ENCODE measurements at regions not wholly inside any gene's neighbourhood (a gene's known extent, or its start where the extent isn't known, plus 50 kb on each side); places are given as distances from the start of the nearest gene placed in this dataset.

DNA sequence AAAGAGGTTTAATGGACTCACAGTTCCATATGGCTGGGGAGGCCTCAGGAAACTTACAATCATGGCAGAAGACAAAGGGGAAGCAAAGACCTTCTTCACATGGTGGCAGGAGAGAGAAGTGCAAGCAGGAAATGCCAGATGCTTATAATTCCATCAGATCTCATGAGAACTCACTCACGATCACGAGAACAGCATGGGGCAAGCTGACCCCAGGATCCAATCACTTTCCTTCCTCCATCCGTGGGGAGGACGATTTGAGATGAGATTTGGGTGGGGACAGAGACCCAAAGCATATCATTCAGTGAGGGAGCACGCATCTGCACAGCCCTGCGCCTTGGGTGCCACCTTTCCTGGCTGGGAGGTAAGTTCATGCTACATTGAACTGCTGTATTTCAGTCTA is 234.1 kb upstream of the ATP10A start:
- Histone ChIP-seq H3K36me3 (ENCODE audit: control insufficient read depth in 1 of 2, insufficient read depth in 2 of 2, low read length in 2 of 2) (peaks cover 0 to 2% of the 10 kb centered on the region in 2 experiments), H2BK12ac (ENCODE audit: low read length) (no peak overlapping the region), H3K27ac (ENCODE audit: low read depth, low read length) (no peak overlapping the region), H4K8ac (ENCODE audit: low read depth, low read length) (no peak overlapping the region), H3K4me3 (ENCODE audit: low read depth, low read length) (no peak overlapping the region), H2BK120ac (ENCODE audit: insufficient read depth, low read length, poor library complexity) (no peak overlapping the region), H3K79me1 (ENCODE audit: low read length) (no peaks in the 10 kb centered on the region), H3K79me2 (ENCODE audit: control insufficient read depth, insufficient read depth, low read length, poor library complexity) (no peaks in the 10 kb centered on the region), H3K4ac (ENCODE audit: low read depth, low read length) (no peak overlapping the region), H3K18ac (ENCODE audit: low read length) (no peak overlapping the region), H2AFZ (ENCODE audit: insufficient read depth, low read length, poor library complexity) (no peak overlapping the region), H2BK5ac (ENCODE audit: low read depth, low read length, poor library complexity) (no peak overlapping the region), H3K27me3 (ENCODE audit: insufficient read depth, low read length) (no peaks in the 10 kb centered on the region), H3K4me2 (ENCODE audit: low read length) (no peak overlapping the region), H4K12ac (ENCODE audit: low read depth, low read length) (no peak overlapping the region), H4K91ac (ENCODE audit: low read depth, low read length) (no peak overlapping the region), H3K4me1 (ENCODE audit: control insufficient read depth in 1 of 2, insufficient read depth in 2 of 2, low read length in 2 of 2) (no peaks in the 10 kb centered on the region), H3K9me3 (ENCODE audit: insufficient read depth, low read depth, low read length) (no peaks in the 10 kb centered on the region), H3K14ac (ENCODE audit: low read length) (no peak overlapping the region), H3K9ac (ENCODE audit: low read length) (no peak overlapping the region), H2AK5ac (ENCODE audit: low read length) (no peak overlapping the region), H3K23ac (ENCODE audit: low read length) (no peak overlapping the region)
- DNase-seq = no peak
- no CpG with 5 or more reads among the region's 6 CpGs for WGBS (ENCODE audit: extremely low coverage, insufficient coverage, insufficient read length)

DNA sequence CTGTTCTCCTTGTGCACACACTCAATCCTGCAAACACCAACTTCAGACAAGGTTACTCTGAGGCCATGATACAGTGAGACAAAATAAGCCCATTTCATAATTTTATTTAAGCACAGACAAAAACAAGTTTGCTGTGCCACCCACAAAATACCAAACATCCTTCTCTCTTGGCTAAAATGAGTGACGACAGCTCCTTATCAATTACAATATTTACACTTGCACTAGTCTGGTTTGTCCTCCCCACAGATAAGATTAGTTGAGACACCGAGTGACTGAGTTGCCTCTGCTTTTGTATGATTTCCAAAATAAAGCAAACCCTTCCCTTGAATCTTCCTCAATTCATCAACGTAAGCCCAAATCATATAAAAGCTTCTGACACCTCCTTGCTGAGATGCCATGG is 233.5 kb upstream of the ATP10A start:
- H3K23ac ChIP-seq (ENCODE audit: low read length) = no peak overlapping the region
- H3K27ac ChIP-seq (ENCODE audit: low read depth, low read length) = no peak overlapping the region
- no peaks in the 10 kb centered on the region for H3K4me1 ChIP-seq (ENCODE audit: control insufficient read depth in 1 of 2, insufficient read depth in 2 of 2, low read length in 2 of 2)
- peaks cover 0 to 2% of the 10 kb centered on the region in 2 experiments for H3K36me3 ChIP-seq (ENCODE audit: control insufficient read depth in 1 of 2, insufficient read depth in 2 of 2, low read length in 2 of 2)
- no peak overlapping the region for H3K4me2 ChIP-seq (ENCODE audit: low read length)
- no peak overlapping the region for H3K9ac ChIP-seq (ENCODE audit: low read length)
- H3K14ac ChIP-seq (ENCODE audit: low read length) = no peak overlapping the region
- H3K18ac ChIP-seq (ENCODE audit: low read length) = no peak overlapping the region
- no peak overlapping the region for H4K12ac ChIP-seq (ENCODE audit: low read depth, low read length)
- H2AFZ ChIP-seq (ENCODE audit: insufficient read depth, low read length, poor library complexity) = no peak overlapping the region
- WGBS (ENCODE audit: extremely low coverage, insufficient coverage, insufficient read length) = no CpG with 5 or more reads among the region's 3 CpGs
- H3K79me1 ChIP-seq (ENCODE audit: low read length) = no peaks in the 10 kb centered on the region
- H4K91ac ChIP-seq (ENCODE audit: low read depth, low read length) = no peak overlapping the region
- no peak overlapping the region for H2BK12ac ChIP-seq (ENCODE audit: low read length)
- H3K9me3 ChIP-seq (ENCODE audit: insufficient read depth, low read depth, low read length) = no peaks in the 10 kb centered on the region
- no peak overlapping the region for H3K4me3 ChIP-seq (ENCODE audit: low read depth, low read length)
- no peaks in the 10 kb centered on the region for H3K27me3 ChIP-seq (ENCODE audit: insufficient read depth, low read length)
- no peak overlapping the region for H2BK5ac ChIP-seq (ENCODE audit: low read depth, low read length, poor library complexity)
- H4K8ac ChIP-seq (ENCODE audit: low read depth, low read length) = no peak overlapping the region
- no peak overlapping the region for H2AK5ac ChIP-seq (ENCODE audit: low read length)
- H2BK120ac ChIP-seq (ENCODE audit: insufficient read depth, low read length, poor library complexity) = no peak overlapping the region
- no peaks in the 10 kb centered on the region for H3K79me2 ChIP-seq (ENCODE audit: control insufficient read depth, insufficient read depth, low read length, poor library complexity)
- no peak for DNase-seq
- no peak overlapping the region for H3K4ac ChIP-seq (ENCODE audit: low read depth, low read length)

- H3K18ac ChIP-seq (ENCODE audit: low read length) = no peak overlapping the region
- no peak overlapping the region for H4K91ac ChIP-seq (ENCODE audit: low read depth, low read length)
- H2BK120ac ChIP-seq (ENCODE audit: insufficient read depth, low read length, poor library complexity) = no peak overlapping the region
- no peak overlapping the region for H3K14ac ChIP-seq (ENCODE audit: low read length)
- no peaks in the 10 kb centered on the region for H3K79me1 ChIP-seq (ENCODE audit: low read length)
- H2BK12ac ChIP-seq (ENCODE audit: low read length) = no peak overlapping the region
- no peak overlapping the region for H4K8ac ChIP-seq (ENCODE audit: low read depth, low read length)
- no peak overlapping the region for H3K4me2 ChIP-seq (ENCODE audit: low read length)
- H3K4me1 ChIP-seq (ENCODE audit: control insufficient read depth in 1 of 2, insufficient read depth in 2 of 2, low read length in 2 of 2) = peaks cover 4 to 6% of the 10 kb centered on the region in 2 experiments
- no CpG with 5 or more reads among the region's 24 CpGs for WGBS (ENCODE audit: extremely low coverage, insufficient coverage, insufficient read length)
- no peak overlapping the region for H2AFZ ChIP-seq (ENCODE audit: insufficient read depth, low read length, poor library complexity)
- H2AK5ac ChIP-seq (ENCODE audit: low read length) = no peak overlapping the region
- peaks cover 0 to 2% of the 10 kb centered on the region in 2 experiments for H3K36me3 ChIP-seq (ENCODE audit: control insufficient read depth in 1 of 2, insufficient read depth in 2 of 2, low read length in 2 of 2)
- no peaks in the 10 kb centered on the region for H3K79me2 ChIP-seq (ENCODE audit: control insufficient read depth, insufficient read depth, low read length, poor library complexity)
- no peaks in the 10 kb centered on the region for H3K27me3 ChIP-seq (ENCODE audit: insufficient read depth, low read length)
- no peak overlapping the region for H3K23ac ChIP-seq (ENCODE audit: low read length)
- H3K9me3 ChIP-seq (ENCODE audit: insufficient read depth, low read depth, low read length) = no peaks in the 10 kb centered on the region
- H3K4me3 ChIP-seq (ENCODE audit: low read depth, low read length) = no peak overlapping the region
- no peak overlapping the region for H4K12ac ChIP-seq (ENCODE audit: low read depth, low read length)
- no peak overlapping the region for H3K4ac ChIP-seq (ENCODE audit: low read depth, low read length)
- no peak overlapping the region for H2BK5ac ChIP-seq (ENCODE audit: low read depth, low read length, poor library complexity)
- H3K27ac ChIP-seq (ENCODE audit: low read depth, low read length) = no peak overlapping the region
- peak in 1 of 2 donors; percentile 44 for DNase-seq
- no peak overlapping the region for H3K9ac ChIP-seq (ENCODE audit: low read length)
These were observed 232.7 kb upstream of the ATP10A start for GRCh38 chr15:26095710-26096330.

DNA sequence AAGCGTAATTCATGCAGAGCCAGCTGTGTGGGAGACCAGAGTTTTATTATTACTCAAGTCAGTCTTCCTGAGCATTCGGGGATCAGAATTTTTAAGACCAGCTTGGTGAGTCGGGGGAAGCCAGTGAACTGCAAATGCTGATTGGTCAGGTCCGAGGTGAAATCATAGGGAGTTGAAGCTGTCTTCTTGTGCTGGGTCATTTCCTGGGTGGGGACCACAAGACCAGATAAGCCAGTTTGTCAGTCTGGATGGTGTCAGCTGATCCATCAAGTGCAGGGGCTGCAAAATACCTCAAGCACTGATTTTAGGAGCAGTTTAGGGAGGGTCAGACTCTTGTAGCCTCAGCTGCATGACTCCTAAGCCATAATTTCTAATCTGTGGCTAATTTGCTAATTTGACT is 228.1 kb upstream of the ATP10A start:
- no peak for DNase-seq
- no peaks in the 10 kb centered on the region for H3K79me2 ChIP-seq (ENCODE audit: control insufficient read depth, insufficient read depth, low read length, poor library complexity)
- no CpG with 5 or more reads among the region's 4 CpGs for WGBS (ENCODE audit: extremely low coverage, insufficient coverage, insufficient read length)
- H4K8ac ChIP-seq (ENCODE audit: low read depth, low read length) = no peak overlapping the region
- no peaks in the 10 kb centered on the region for H3K9me3 ChIP-seq (ENCODE audit: insufficient read depth, low read depth, low read length)
- H2BK12ac ChIP-seq (ENCODE audit: low read length) = peak overlapping the region; percentile 40
- no peak overlapping the region for H3K27ac ChIP-seq (ENCODE audit: low read depth, low read length)
- no peaks in the 10 kb centered on the region for H3K27me3 ChIP-seq (ENCODE audit: insufficient read depth, low read length)
- peaks cover 4 to 6% of the 10 kb centered on the region in 2 experiments for H3K4me1 ChIP-seq (ENCODE audit: control insufficient read depth in 1 of 2, insufficient read depth in 2 of 2, low read length in 2 of 2)
- no peak overlapping the region for H3K4ac ChIP-seq (ENCODE audit: low read depth, low read length)
- H3K9ac ChIP-seq (ENCODE audit: low read length) = no peak overlapping the region
- no peak overlapping the region for H4K12ac ChIP-seq (ENCODE audit: low read depth, low read length)
- H3K36me3 ChIP-seq (ENCODE audit: control insufficient read depth in 1 of 2, insufficient read depth in 2 of 2, low read length in 2 of 2) = no peaks in the 10 kb centered on the region
- H2BK120ac ChIP-seq (ENCODE audit: insufficient read depth, low read length, poor library complexity) = no peak overlapping the region
- H2AK5ac ChIP-seq (ENCODE audit: low read length) = no peak overlapping the region
- H3K23ac ChIP-seq (ENCODE audit: low read length) = no peak overlapping the region
- no peak overlapping the region for H4K91ac ChIP-seq (ENCODE audit: low read depth, low read length)
- H3K79me1 ChIP-seq (ENCODE audit: low read length) = no peaks in the 10 kb centered on the region
- H2BK5ac ChIP-seq (ENCODE audit: low read depth, low read length, poor library complexity) = peak overlapping the region; percentile 31
- peak overlapping the region; percentile 29 for H3K14ac ChIP-seq (ENCODE audit: low read length)
- no peak overlapping the region for H3K4me3 ChIP-seq (ENCODE audit: low read depth, low read length)
- H3K18ac ChIP-seq (ENCODE audit: low read length) = no peak overlapping the region
- no peak overlapping the region for H3K4me2 ChIP-seq (ENCODE audit: low read length)
- H2AFZ ChIP-seq (ENCODE audit: insufficient read depth, low read length, poor library complexity) = peak overlapping the region; percentile 17

Data from trophoblast cell (in vitro differentiated cells and primary cell).